Fibroblast of lung (primary cell): ENCODE measurements at regions not wholly inside any gene's neighbourhood (a gene's known extent, or its start where the extent isn't known, plus 50 kb on each side); places are given as distances from the start of the nearest gene placed in this dataset.

Experiments used
- DNase-seq, 2 donors: peaks; one replicate each; pipeline versions ENCODE4 v3.0.0 to v3.0.0-alpha.2; 2010; ENCODE audit warnings: low read depth in 2 of 2
- H2AFZ ChIP-seq: 2 replicates; pipeline ENCODE4 v1.5.1; 2012; ENCODE audit warnings: low read length, control low read depth, inconsistent platforms
- H3K27ac ChIP-seq: 2 replicates; pipeline ENCODE4 v1.5.1; 2011; ENCODE audit warnings: low read length, control low read depth; ENCODE audit not compliant: insufficient read depth
- H3K27me3 ChIP-seq: 2 replicates; pipeline ENCODE4 v1.5.1; 2011; ENCODE audit warnings: mild to moderate bottlenecking, low read length; ENCODE audit not compliant: control insufficient read depth, insufficient read depth
- H3K36me3 ChIP-seq: 2 replicates; pipeline ENCODE4 v1.5.1; 2011; ENCODE audit warnings: low read length; ENCODE audit not compliant: control insufficient read depth, insufficient read depth
- H3K4me1 ChIP-seq: 2 replicates; pipeline ENCODE4 v1.5.1; 2011; ENCODE audit warnings: low read length; ENCODE audit not compliant: control insufficient read depth, insufficient read depth; ENCODE audit errors: extremely low read depth
- H3K4me2 ChIP-seq: 2 replicates; pipeline ENCODE4 v1.5.1; 2011; ENCODE audit warnings: low read length, control low read depth; ENCODE audit not compliant: insufficient read depth; ENCODE audit errors: extremely low read depth
- H3K4me3 ChIP-seq, 4 experiments: fragments of 200-600 bp in 1 of 4; sonication (generic) in 1 of 4; replicated peaks in 1 of 4; 2 replicates each; pipeline ENCODE4 v1.5.1; 2011 to 2016; ENCODE audit warnings: low read length in 4 of 4, low read depth in 3 of 4, mild to moderate bottlenecking in 3 of 4, control low read depth in 2 of 4, inconsistent platforms in 1 of 4, mixed read lengths in 1 of 4; ENCODE audit not compliant: insufficient read depth in 1 of 4; ENCODE audit errors: control extremely low read depth in 1 of 4
- H3K79me2 ChIP-seq: 2 replicates; pipeline ENCODE4 v1.5.1; 2012; ENCODE audit warnings: mild to moderate bottlenecking, low read length, inconsistent platforms; ENCODE audit not compliant: control insufficient read depth, insufficient read depth
- H3K9ac ChIP-seq: 2 replicates; pipeline ENCODE4 v1.5.1; 2011; ENCODE audit warnings: mild to moderate bottlenecking, low read length, control low read depth; ENCODE audit not compliant: insufficient read depth
- H3K9me3 ChIP-seq: 2 replicates; pipeline ENCODE4 v1.5.1; 2012; ENCODE audit warnings: low read depth, low read length; ENCODE audit not compliant: control insufficient read depth, insufficient read depth
- H4K20me1 ChIP-seq: 2 replicates; pipeline ENCODE4 v1.5.1; 2011; ENCODE audit warnings: low read length; ENCODE audit not compliant: control insufficient read depth, insufficient read depth; ENCODE audit errors: extremely low read depth
- CTCF ChIP-seq, 2 donors: IDR thresholded peaks in 1 of 2; conservative IDR thresholded peaks in 1 of 2; 1 replicate in 1 of 2; 2 replicates in 1 of 2; pipeline ENCODE4 v1.5.1; 2011 to 2012; ENCODE audit warnings: low read length in 2 of 2, control low read depth in 1 of 2, inconsistent platforms in 1 of 2, low read depth in 1 of 2, mild to moderate bottlenecking in 1 of 2
- EZH2 ChIP-seq: IDR thresholded peaks from 2 replicates; pipeline ENCODE4 v1.5.1; 2012; ENCODE audit warnings: low read length, control low read depth, mild to moderate bottlenecking; ENCODE audit errors: missing control alignments

GRCh38 chr13:58239774-58240268 is 608.3 kb downstream of the PCDH17 start:
- H3K36me3 ChIP-seq: no peaks in the 10 kb centered on the region
- DNase-seq: no peak
- no peak overlapping the region for H3K9ac ChIP-seq
- no peaks in the 10 kb centered on the region for H3K27me3 ChIP-seq
- H3K9me3 ChIP-seq: no peaks in the 10 kb centered on the region
- H2AFZ ChIP-seq: no peak overlapping the region
- H4K20me1 ChIP-seq: no peaks in the 10 kb centered on the region
- no peak for TF ChIP-seq CTCF (conservative IDR thresholded peaks at IDR 0.05 in 1 of 2, IDR thresholded peaks at IDR 0.05 in 1 of 2; ENCODE audit: low read depth in 1 of 2, low read length in 2 of 2)
- no peak for TF ChIP-seq EZH2
- H3K4me2 ChIP-seq: no peak overlapping the region
- H3K79me2 ChIP-seq: no peaks in the 10 kb centered on the region
- H3K4me3 ChIP-seq: no peak overlapping the region
- H3K4me1 ChIP-seq: no peaks in the 10 kb centered on the region
- no peak overlapping the region for H3K27ac ChIP-seq

DNA sequence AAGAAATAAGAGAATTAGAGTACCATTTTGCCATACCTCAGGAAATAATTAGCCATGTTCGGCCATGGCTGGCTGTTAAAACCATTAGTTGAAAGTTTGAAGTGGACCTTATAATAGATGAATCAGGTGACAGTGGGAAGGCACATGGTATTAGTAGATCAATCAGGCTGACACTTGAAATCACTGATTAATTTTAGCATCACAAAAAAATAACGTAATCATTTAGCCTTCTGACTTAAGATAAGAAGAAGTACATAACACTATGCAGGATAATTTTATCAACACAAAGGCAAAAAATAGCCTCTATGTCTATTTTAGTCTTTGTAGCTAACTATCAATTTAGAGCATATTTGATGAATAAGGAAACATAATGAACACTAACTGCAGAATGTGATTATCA is 615.5 kb downstream of the PCDH17 start:
- DNase-seq: no peak
- H2AFZ ChIP-seq: no peak overlapping the region
- TF ChIP-seq EZH2: no peak
- no peak for TF ChIP-seq CTCF (conservative IDR thresholded peaks at IDR 0.05 in 1 of 2, IDR thresholded peaks at IDR 0.05 in 1 of 2; ENCODE audit: low read depth in 1 of 2, low read length in 2 of 2)
- no peaks in the 10 kb centered on the region for H3K4me1 ChIP-seq
- no peak overlapping the region for H3K9ac ChIP-seq
- H3K36me3 ChIP-seq: no peaks in the 10 kb centered on the region
- no peak overlapping the region for H3K4me3 ChIP-seq
- no peaks in the 10 kb centered on the region for H4K20me1 ChIP-seq
- no peak overlapping the region for H3K27ac ChIP-seq
- H3K9me3 ChIP-seq: no peaks in the 10 kb centered on the region
- H3K79me2 ChIP-seq: no peaks in the 10 kb centered on the region
- H3K27me3 ChIP-seq: no peaks in the 10 kb centered on the region
- H3K4me2 ChIP-seq: no peak overlapping the region

GRCh38 chr13:58254943-58255342 is 623.4 kb downstream of the PCDH17 start:
- TF ChIP-seq EZH2: no peak
- TF ChIP-seq CTCF (conservative IDR thresholded peaks at IDR 0.05 in 1 of 2, IDR thresholded peaks at IDR 0.05 in 1 of 2; ENCODE audit: low read depth in 1 of 2, low read length in 2 of 2): no peak
- H3K4me1 ChIP-seq: no peaks in the 10 kb centered on the region
- H3K36me3 ChIP-seq: no peaks in the 10 kb centered on the region
- DNase-seq: no peak
- no peaks in the 10 kb centered on the region for H3K27me3 ChIP-seq
- no peaks in the 10 kb centered on the region for H3K79me2 ChIP-seq
- H3K27ac ChIP-seq: no peak overlapping the region
- no peak overlapping the region for H3K9ac ChIP-seq
- no peaks in the 10 kb centered on the region for H3K9me3 ChIP-seq
- H3K4me3 ChIP-seq: no peak overlapping the region
- H3K4me2 ChIP-seq: no peak overlapping the region
- no peak overlapping the region for H2AFZ ChIP-seq
- no peaks in the 10 kb centered on the region for H4K20me1 ChIP-seq
